ENCODE measurements at regions not wholly inside any gene's neighbourhood (a gene's known extent, or its start where the extent isn't known, plus 50 kb on each side); places are given as distances from the start of the nearest gene placed in this dataset.

- no peak for DNase-seq
Measured at GRCh38 chr16:72657164-72657563, 390.8 kb downstream of the ZFHX3 start.

GRCh38 chr16:72654535-72654934 is 393.4 kb downstream of the ZFHX3 start:
- DNase-seq, result no peak

GRCh38 chr16:72649254-72649944 is 398.5 kb downstream of the ZFHX3 start:
- DNase-seq, result no peak

- no peak for DNase-seq
Measured at GRCh38 chr16:72646615-72647014, 401.3 kb downstream of the ZFHX3 start.

GRCh38 chr16:72645538-72645937 is 402.4 kb downstream of the ZFHX3 start:
- no peak for DNase-seq

- DNase-seq, result no peak
Measured at GRCh38 chr16:72644911-72645310, 403.0 kb downstream of the ZFHX3 start.

- no peak for DNase-seq
Measured at GRCh38 chr16:72639494-72639893, 408.4 kb downstream of the ZFHX3 start.

- peak in 1 of 2 experiments; percentile 27 for DNase-seq
Measured at GRCh38 chr16:72637306-72637705, 410.6 kb downstream of the ZFHX3 start.

- no peak for DNase-seq
Measured at GRCh38 chr16:72635694-72636093, 412.2 kb downstream of the ZFHX3 start.

DNA sequence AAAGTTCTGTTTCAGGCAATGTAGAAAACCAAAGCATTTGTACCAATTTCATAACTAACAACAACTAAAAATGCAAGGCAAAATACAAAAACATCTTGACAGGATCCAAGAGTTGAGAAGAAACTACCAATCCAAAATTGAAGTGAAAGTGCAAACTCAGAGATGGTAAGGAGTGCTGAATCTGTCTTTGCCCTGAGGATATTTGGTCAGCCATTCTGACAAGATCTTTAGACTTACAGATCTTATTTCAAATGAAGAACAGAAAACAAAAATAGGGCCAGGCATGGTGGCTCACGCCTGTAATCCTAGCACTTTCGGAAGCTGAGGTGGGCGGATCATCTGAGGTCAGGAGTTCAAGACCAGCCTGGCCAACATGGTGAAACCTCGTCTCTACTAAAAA is 412.8 kb downstream of the ZFHX3 start:
- DNase-seq, result no peak

GRCh38 chr16:72627182-72627896 is 420.6 kb downstream of the ZFHX3 start:
- peak in 1 of 2 experiments; percentile 14 for DNase-seq

DNA sequence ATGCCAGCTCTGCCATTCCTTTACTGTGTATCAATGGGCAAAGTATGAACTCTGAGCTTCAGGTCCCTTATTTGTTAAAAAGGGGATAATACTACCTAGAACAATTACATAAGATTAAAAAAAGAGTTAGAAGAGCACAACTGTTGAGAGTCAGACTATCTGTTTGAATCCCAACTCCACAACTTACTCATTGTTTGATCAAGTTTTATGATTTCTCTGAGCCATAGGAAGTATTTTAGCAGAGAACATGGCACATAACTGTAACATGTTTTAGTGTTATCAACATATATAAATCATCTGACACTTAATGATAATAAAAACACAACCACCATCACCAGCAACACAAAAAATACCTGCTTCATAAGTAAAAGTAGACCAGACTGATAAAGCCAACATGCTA is 421.3 kb downstream of the ZFHX3 start:
- DNase-seq, result no peak

- DNase-seq, result no peak
Measured at GRCh38 chr16:72621651-72622050, 426.3 kb downstream of the ZFHX3 start.

GRCh38 chr16:72620853-72621252 is 427.1 kb downstream of the ZFHX3 start:
- no peak for DNase-seq

GRCh38 chr16:72620348-72620747 is 427.6 kb downstream of the ZFHX3 start:
- no peak for DNase-seq

- DNase-seq, result no peak
Measured at GRCh38 chr16:72615856-72616255, 432.1 kb downstream of the ZFHX3 start.

DNA sequence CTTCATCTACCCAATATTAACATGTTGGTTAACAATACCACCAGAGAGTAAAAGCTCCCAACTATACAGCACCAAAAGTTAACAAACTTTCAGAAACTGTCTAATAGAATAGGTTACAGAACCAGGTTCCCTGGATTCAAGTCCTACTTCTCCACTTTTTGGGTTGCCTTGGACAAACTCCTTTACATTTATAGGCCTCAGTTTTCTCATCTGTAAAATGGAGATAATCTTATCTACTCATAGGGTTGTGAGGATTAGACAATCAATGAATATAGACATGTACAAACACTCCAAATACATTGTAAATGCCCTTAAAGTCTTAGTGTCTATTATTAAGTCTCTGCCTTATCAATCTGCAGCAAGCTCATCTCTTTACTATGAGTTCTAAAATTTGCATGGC is 435.2 kb downstream of the ZFHX3 start:
- DNase-seq, result no peak

- no peak for DNase-seq
Measured at GRCh38 chr16:72612256-72612655, 435.7 kb downstream of the ZFHX3 start.

GRCh38 chr16:72609933-72610332 is 438.0 kb upstream of the PMFBP1 start:
- DNase-seq, result no peak

GRCh38 chr16:72609066-72609465 is 437.1 kb upstream of the PMFBP1 start:
- no peak for DNase-seq

DNA sequence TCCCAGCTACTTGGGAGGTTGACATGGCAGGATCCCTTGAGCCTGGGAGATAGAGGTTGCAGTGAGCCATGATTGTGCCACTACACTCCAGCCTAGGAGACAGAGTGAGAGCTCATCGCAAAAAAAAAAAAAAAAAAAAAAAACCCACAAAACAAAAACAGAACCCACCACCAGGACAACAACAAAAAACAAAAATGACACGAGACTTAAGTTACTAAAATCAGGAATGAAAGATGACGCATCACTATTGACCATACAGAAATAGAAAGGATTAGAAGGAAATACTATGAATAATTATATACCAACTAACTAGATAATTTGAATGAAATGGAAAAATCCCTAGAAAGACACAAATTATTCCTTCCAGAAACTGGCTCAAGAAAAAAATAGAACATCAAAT is 432.4 kb upstream of the PMFBP1 start:
- DNase-seq, result no peak

GRCh38 chr16:72602499-72602898 is 430.5 kb upstream of the PMFBP1 start:
- no peak for DNase-seq

DNA sequence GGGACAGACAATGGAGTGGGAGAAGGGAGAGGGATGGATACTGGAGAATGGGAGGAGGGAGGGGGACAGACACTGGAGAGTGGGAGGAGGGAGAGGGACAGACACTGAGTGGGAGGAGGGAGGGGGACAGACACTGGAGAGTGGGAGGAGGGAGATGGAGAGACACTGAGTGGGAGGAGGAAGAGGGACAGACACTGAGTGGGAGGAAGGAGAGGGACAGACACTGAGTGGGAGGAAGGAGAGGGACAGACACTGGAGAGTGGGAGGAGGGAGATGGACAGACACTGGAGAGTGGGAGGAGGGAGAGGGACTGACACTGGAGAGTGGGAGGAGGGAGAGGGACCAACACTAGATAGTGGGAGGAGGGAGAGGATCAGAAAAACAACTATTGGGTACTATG is 426.7 kb upstream of the PMFBP1 start:
- DNase-seq, result no peak

DNA sequence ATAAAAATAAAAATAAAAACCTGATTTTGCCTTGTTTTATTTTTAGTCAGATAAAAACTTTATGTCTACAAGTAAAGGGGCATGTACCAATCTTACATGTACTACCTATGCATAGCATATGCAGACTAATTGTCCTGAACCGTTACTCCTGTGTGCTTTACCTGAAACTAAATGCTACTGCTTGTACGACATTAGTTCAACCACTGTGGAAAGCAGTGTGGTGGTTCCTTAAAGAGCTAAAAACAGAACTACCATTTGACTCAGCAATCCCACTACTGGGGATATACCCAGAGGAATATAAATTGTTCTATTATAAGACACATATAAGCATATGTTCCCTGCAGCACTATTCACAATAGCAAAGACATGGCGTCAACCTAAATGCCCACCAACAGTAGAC is 426.0 kb upstream of the PMFBP1 start:
- DNase-seq, result no peak

- no peak for DNase-seq
Measured at GRCh38 chr16:72596373-72596772, 424.4 kb upstream of the PMFBP1 start.

All from SW 1271 (cell line).